Effector memory CD8-positive, alpha-beta T cell (primary cell): ENCODE measurements at regions not wholly inside any gene's neighbourhood (a gene's known extent, or its start where the extent isn't known, plus 50 kb on each side); places are given as distances from the start of the nearest gene placed in this dataset.
A peak's percentile ranks its signal among the peaks of the same experiment; 100 is the strongest.

Source experiments
- ATAC-seq: fragments of 150-1000 bp; cut with Tn5 transposase; replicated peaks from 2 replicates; pipeline ENCODE4 v1.10.0; 2021; ENCODE audit warnings: mild to moderate bottlenecking, moderate library complexity
- DNase-seq, 3 experiments: peaks; one replicate each; pipeline ENCODE4 v3.0.0; 2021
- H3K27ac Mint-ChIP-seq, 2 donors: one replicate each; pipeline ENCODE4 v1.8.0; 2022; ENCODE audit warnings: mild to moderate bottlenecking in 2 of 2, mixed read lengths in 2 of 2, moderate library complexity in 2 of 2
- H3K27me3 Mint-ChIP-seq, 2 donors: one replicate each; pipeline ENCODE4 v1.8.0; 2022; ENCODE audit warnings: mixed read lengths in 2 of 2
- H3K36me3 Mint-ChIP-seq: one replicate; pipeline ENCODE4 v1.8.0; 2022; ENCODE audit warnings: mild to moderate bottlenecking, moderate library complexity, mixed read lengths; ENCODE audit not compliant: insufficient read depth
- H3K4me1 Mint-ChIP-seq, 2 donors: one replicate each; pipeline ENCODE4 v1.8.0; 2022; ENCODE audit warnings: low read depth in 2 of 2, mixed read lengths in 2 of 2
- H3K4me3 Mint-ChIP-seq, 2 donors: one replicate each; pipeline ENCODE4 v1.8.0; 2022; ENCODE audit warnings: mild to moderate bottlenecking in 2 of 2, mixed read lengths in 2 of 2, moderate library complexity in 2 of 2
- H3K9me3 Mint-ChIP-seq, 2 donors: one replicate each; pipeline ENCODE4 v1.8.0; 2022; ENCODE audit warnings: mixed read lengths in 2 of 2

- H3K27me3 Mint-ChIP-seq, result no peaks in the 10 kb centered on the region
Measured at GRCh38 chr20:3297079-3297378, 58.0 kb upstream of the SLC4A11 start.

GRCh38 chr20:3296261-3297078, 57.5 kb upstream of the SLC4A11 start:
- Mint-ChIP-seq H3K36me3 (peaks cover 14% of the 10 kb centered on the region), H3K27me3 (no peaks in the 10 kb centered on the region), H3K9me3 (no peaks in the 10 kb centered on the region)

More at GRCh38 chr20:3297079-3297378, 58.0 kb upstream of the SLC4A11 start:
- DNase-seq (no peak), ATAC-seq (no peak)
- H3K9me3 Mint-ChIP-seq, result no peaks in the 10 kb centered on the region
- H3K4me3 Mint-ChIP-seq, result no peak overlapping the region
- no peak overlapping the region for H3K27ac Mint-ChIP-seq
- no peaks in the 10 kb centered on the region for H3K4me1 Mint-ChIP-seq
- peaks cover 14% of the 10 kb centered on the region for H3K36me3 Mint-ChIP-seq

More at GRCh38 chr20:3296261-3297078, 57.5 kb upstream of the SLC4A11 start:
- ATAC-seq, result no peak
- DNase-seq, result no peak
- Mint-ChIP-seq H3K4me1 (no peaks in the 10 kb centered on the region), H3K4me3 (no peak overlapping the region), H3K27ac (peak overlapping the region in 1 of 2 donors; percentile 41)
